HFF-Myc (cell line): ENCODE measurements at regions not wholly inside any gene's neighbourhood (a gene's known extent, or its start where the extent isn't known, plus 50 kb on each side); places are given as distances from the start of the nearest gene placed in this dataset.

Experiments
- DNase-seq: peaks from one replicate; pipeline ENCODE4 v3.0.0-alpha.2; 2011; ENCODE audit warnings: low read depth; ENCODE audit errors: extremely low read depth
- H3K4me3 ChIP-seq: replicated peaks from 2 replicates; pipeline ENCODE4 v1.5.1; 2011; ENCODE audit warnings: low read depth, mild to moderate bottlenecking, control low read depth, low read length
- CTCF ChIP-seq: IDR thresholded peaks from 2 replicates; pipeline ENCODE4 v1.5.1; 2012; ENCODE audit warnings: mild to moderate bottlenecking, low read depth, low read length, control low read depth; ENCODE audit errors: missing control alignments

- DNase-seq: no peak
- TF ChIP-seq CTCF: no peak
- no peak overlapping the region for H3K4me3 ChIP-seq
Measured at GRCh38 chr11:95426823-95427462, 195.9 kb upstream of the SESN3 start.

- no peak for TF ChIP-seq CTCF
- H3K4me3 ChIP-seq: no peak overlapping the region
- DNase-seq: no peak
Measured at GRCh38 chr11:95419915-95420314, 188.9 kb upstream of the SESN3 start.

- no peak overlapping the region for H3K4me3 ChIP-seq
- DNase-seq: no peak
- TF ChIP-seq CTCF: no peak
Measured at GRCh38 chr11:95418916-95419315, 187.9 kb upstream of the SESN3 start.

GRCh38 chr11:95417832-95418231 is 186.8 kb upstream of the SESN3 start:
- TF ChIP-seq CTCF: no peak
- DNase-seq: no peak
- H3K4me3 ChIP-seq: no peak overlapping the region

- no peak overlapping the region for H3K4me3 ChIP-seq
- TF ChIP-seq CTCF: no peak
- no peak for DNase-seq
Measured at GRCh38 chr11:95415837-95416304, 184.9 kb upstream of the SESN3 start.

GRCh38 chr11:95414217-95414616 is 183.2 kb upstream of the SESN3 start:
- no peak overlapping the region for H3K4me3 ChIP-seq
- DNase-seq: no peak
- no peak for TF ChIP-seq CTCF

- TF ChIP-seq CTCF: no peak
- no peak overlapping the region for H3K4me3 ChIP-seq
- DNase-seq: no peak
Measured at GRCh38 chr11:95413761-95414160, 182.8 kb upstream of the SESN3 start.
